ENCODE measurements at regions not wholly inside any gene's neighbourhood (a gene's known extent, or its start where the extent isn't known, plus 50 kb on each side); places are given as distances from the start of the nearest gene placed in this dataset.

- Histone ChIP-seq H3K27me3 (replicated peaks; ENCODE audit: insufficient read depth) (no peaks in the 10 kb centered on the region), H3K4me3 (no peak overlapping the region), H3K27ac (no peak overlapping the region), H3K36me3 (no peaks in the 10 kb centered on the region), H3K4me1 (replicated peaks) (no peaks in the 10 kb centered on the region), H3K9me3 (no peaks in the 10 kb centered on the region)
- TF ChIP-seq POLR2A (IDR thresholded peaks at IDR 0.05): no peak
- no peak for TF ChIP-seq POLR2AphosphoS5 (IDR thresholded peaks at IDR 0.05)
- no peak for TF ChIP-seq CTCF (IDR thresholded peaks at IDR 0.05)
- intact Hi-C loops (cut with DNase I): no loop called here
- no peak for DNase-seq (ENCODE audit: low spot score)
- 34% methylated on average over 1 of the region's 1 CpG for WGBS
Observed at GRCh38 chr4:14143892-14144291, 516.4 kb upstream of the BOD1L1 start.

- intact Hi-C loops (cut with DNase I): no loop called here
- no peak for TF ChIP-seq POLR2AphosphoS5 (IDR thresholded peaks at IDR 0.05)
- no peak for TF ChIP-seq POLR2A (IDR thresholded peaks at IDR 0.05)
- no peak for TF ChIP-seq CTCF (IDR thresholded peaks at IDR 0.05)
- Histone ChIP-seq H3K27me3 (replicated peaks; ENCODE audit: insufficient read depth) (no peaks in the 10 kb centered on the region), H3K36me3 (no peaks in the 10 kb centered on the region), H3K9me3 (no peaks in the 10 kb centered on the region), H3K4me3 (no peak overlapping the region), H3K4me1 (replicated peaks) (no peaks in the 10 kb centered on the region), H3K27ac (no peak overlapping the region)
- 62% methylated on average over 6 of the region's 6 CpGs for WGBS
- no peak for DNase-seq (ENCODE audit: low spot score)
Observed at GRCh38 chr4:14149176-14150053, 521.9 kb upstream of the BOD1L1 start.

GRCh38 chr4:14151101-14151500 is 523.6 kb upstream of the BOD1L1 start:
- H3K36me3 ChIP-seq: no peaks in the 10 kb centered on the region
- DNase-seq (ENCODE audit: low spot score): no peak
- no peak for TF ChIP-seq CTCF (IDR thresholded peaks at IDR 0.05)
- no peak for TF ChIP-seq POLR2AphosphoS5 (IDR thresholded peaks at IDR 0.05)
- TF ChIP-seq POLR2A (IDR thresholded peaks at IDR 0.05): no peak
- H3K9me3 ChIP-seq: no peaks in the 10 kb centered on the region
- intact Hi-C loops (cut with DNase I): no loop called here
- no peak overlapping the region for H3K4me3 ChIP-seq
- no peaks in the 10 kb centered on the region for H3K4me1 ChIP-seq (replicated peaks)
- 82% methylated on average over 2 of the region's 2 CpGs for WGBS
- no peak overlapping the region for H3K27ac ChIP-seq
- no peaks in the 10 kb centered on the region for H3K27me3 ChIP-seq (replicated peaks; ENCODE audit: insufficient read depth)

- no peak for TF ChIP-seq CTCF (IDR thresholded peaks at IDR 0.05)
- Histone ChIP-seq H3K27ac (no peak overlapping the region), H3K36me3 (no peaks in the 10 kb centered on the region), H3K4me1 (replicated peaks) (no peaks in the 10 kb centered on the region), H3K27me3 (replicated peaks; ENCODE audit: insufficient read depth) (no peaks in the 10 kb centered on the region), H3K4me3 (no peak overlapping the region), H3K9me3 (no peaks in the 10 kb centered on the region)
- no peak for DNase-seq (ENCODE audit: low spot score)
- intact Hi-C loops (cut with DNase I): no loop called here
- WGBS: 85% methylated on average over 4 of the region's 4 CpGs
Observed at GRCh38 chr4:14152834-14153519, 525.5 kb upstream of the BOD1L1 start.

- H3K27ac ChIP-seq: no peak overlapping the region
- TF ChIP-seq POLR2A (IDR thresholded peaks at IDR 0.05) (no peak), POLR2AphosphoS5 (IDR thresholded peaks at IDR 0.05) (no peak), CTCF (IDR thresholded peaks at IDR 0.05) (no peak)
- WGBS: 73% methylated on average over 3 of the region's 3 CpGs
Observed at GRCh38 chr4:14155803-14156202, 528.3 kb upstream of the BOD1L1 start.

More at GRCh38 chr4:14155803-14156202, 528.3 kb upstream of the BOD1L1 start:
- DNase-seq (ENCODE audit: low spot score): no peak
- H3K4me1 ChIP-seq (replicated peaks): no peaks in the 10 kb centered on the region
- H3K36me3 ChIP-seq: no peaks in the 10 kb centered on the region
- intact Hi-C loops (cut with DNase I): no loop called here
- H3K4me3 ChIP-seq: no peak overlapping the region
- no peaks in the 10 kb centered on the region for H3K27me3 ChIP-seq (replicated peaks; ENCODE audit: insufficient read depth)
- H3K9me3 ChIP-seq: no peaks in the 10 kb centered on the region
